ENCODE measurements at regions not wholly inside any gene's neighbourhood (a gene's known extent, or its start where the extent isn't known, plus 50 kb on each side); places are given as distances from the start of the nearest gene placed in this dataset.

- TF ChIP-seq, protein P1, sequence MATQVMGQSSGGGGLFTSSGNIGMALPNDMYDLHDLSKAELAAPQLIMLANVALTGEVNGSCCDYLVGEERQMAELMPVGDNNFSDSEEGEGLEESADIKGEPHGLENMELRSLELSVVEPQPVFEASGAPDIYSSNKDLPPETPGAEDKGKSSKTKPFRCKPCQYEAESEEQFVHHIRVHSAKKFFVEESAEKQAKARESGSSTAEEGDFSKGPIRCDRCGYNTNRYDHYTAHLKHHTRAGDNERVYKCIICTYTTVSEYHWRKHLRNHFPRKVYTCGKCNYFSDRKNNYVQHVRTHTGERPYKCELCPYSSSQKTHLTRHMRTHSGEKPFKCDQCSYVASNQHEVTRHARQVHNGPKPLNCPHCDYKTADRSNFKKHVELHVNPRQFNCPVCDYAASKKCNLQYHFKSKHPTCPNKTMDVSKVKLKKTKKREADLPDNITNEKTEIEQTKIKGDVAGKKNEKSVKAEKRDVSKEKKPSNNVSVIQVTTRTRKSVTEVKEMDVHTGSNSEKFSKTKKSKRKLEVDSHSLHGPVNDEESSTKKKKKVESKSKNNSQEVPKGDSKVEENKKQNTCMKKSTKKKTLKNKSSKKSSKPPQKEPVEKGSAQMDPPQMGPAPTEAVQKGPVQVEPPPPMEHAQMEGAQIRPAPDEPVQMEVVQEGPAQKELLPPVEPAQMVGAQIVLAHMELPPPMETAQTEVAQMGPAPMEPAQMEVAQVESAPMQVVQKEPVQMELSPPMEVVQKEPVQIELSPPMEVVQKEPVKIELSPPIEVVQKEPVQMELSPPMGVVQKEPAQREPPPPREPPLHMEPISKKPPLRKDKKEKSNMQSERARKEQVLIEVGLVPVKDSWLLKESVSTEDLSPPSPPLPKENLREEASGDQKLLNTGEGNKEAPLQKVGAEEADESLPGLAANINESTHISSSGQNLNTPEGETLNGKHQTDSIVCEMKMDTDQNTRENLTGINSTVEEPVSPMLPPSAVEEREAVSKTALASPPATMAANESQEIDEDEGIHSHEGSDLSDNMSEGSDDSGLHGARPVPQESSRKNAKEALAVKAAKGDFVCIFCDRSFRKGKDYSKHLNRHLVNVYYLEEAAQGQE (IDR thresholded peaks at IDR 0.05; ENCODE audit: low read depth, low read length) = no peak
- no peak for TF ChIP-seq TCF12 (IDR thresholded peaks at IDR 0.05)
- no peak for TF ChIP-seq MXI1 (IDR thresholded peaks at IDR 0.05; ENCODE audit: low read depth, low read length)
- TF ChIP-seq EZH2phosphoT487 (IDR thresholded peaks at IDR 0.05; ENCODE audit: borderline replicate concordance, low read depth) = no peak
These were observed 185.9 kb downstream of the FAT3 start (continued) for GRCh38 chr11:92410526-92410925.

DNA sequence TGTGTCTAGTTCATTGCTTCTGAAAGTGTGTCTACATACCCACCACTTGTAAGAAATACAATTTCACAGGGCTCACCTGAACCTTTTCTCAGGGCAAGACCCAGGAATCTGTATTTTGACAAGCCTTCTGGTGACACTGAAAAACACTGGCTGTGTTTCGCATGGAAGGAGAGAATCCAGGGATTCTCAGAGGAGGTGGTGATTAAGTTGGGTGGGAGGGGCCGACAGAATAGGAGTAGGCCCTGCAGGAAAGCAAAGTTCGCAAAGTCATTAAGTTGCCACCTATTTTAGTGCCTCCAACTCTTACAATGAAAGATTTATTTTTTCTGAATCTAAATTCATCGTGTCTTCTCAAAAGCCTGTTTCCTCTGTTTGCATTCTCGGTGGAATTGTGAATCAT is 186.8 kb downstream of the FAT3 start:
- no peak overlapping the region for H2AFZ ChIP-seq (ENCODE audit: low read depth)
- 79% methylated on average over 5 of the region's 5 CpGs for WGBS (ENCODE audit: low lambda C conversion rate)
- H4K20me1 ChIP-seq (ENCODE audit: insufficient read depth) = no peaks in the 10 kb centered on the region
- H3K36me3 ChIP-seq (replicated peaks in 1 of 2; ENCODE audit: control insufficient read depth in 1 of 2, insufficient read depth in 2 of 2, low read length in 1 of 2) = no peaks in the 10 kb centered on the region
- TF ChIP-seq MXI1 (IDR thresholded peaks at IDR 0.05; ENCODE audit: low read depth, low read length) (no peak), NRF1 (IDR thresholded peaks at IDR 0.05; ENCODE audit: low read depth, low read length) (no peak), FOXJ3 (CRISPR knock-in tag; IDR thresholded peaks at IDR 0.05) (no peak), GATA2 (CRISPR knock-in tag; IDR thresholded peaks at IDR 0.05) (no peak), SIN3A (IDR thresholded peaks at IDR 0.05; ENCODE audit: borderline replicate concordance, low read depth, low read length) (no peak), CTCF (IDR thresholded peaks at IDR 0.05) (no peak), RFX5 (IDR thresholded peaks at IDR 0.05; ENCODE audit: low read length) (no peak), MEF2A (IDR thresholded peaks at IDR 0.05; ENCODE audit: borderline replicate concordance, low read depth) (no peak), USF1 (IDR thresholded peaks at IDR 0.05; ENCODE audit: borderline replicate concordance, low read depth) (no peak), ELF1 (IDR thresholded peaks at IDR 0.05) (no peak), USF2 (IDR thresholded peaks at IDR 0.05; ENCODE audit: borderline replicate concordance, low read depth, low read length) (no peak), RAD21 (IDR thresholded peaks at IDR 0.05; ENCODE audit: low read length) (no peak), EP300 (IDR thresholded peaks at IDR 0.05; ENCODE audit: borderline replicate concordance in 1 of 2, low read depth in 1 of 2, low read length in 1 of 2) (no peak), TCF12 (IDR thresholded peaks at IDR 0.05) (no peak), GABPA (IDR thresholded peaks at IDR 0.05; ENCODE audit: low read depth) (no peak), EZH2phosphoT487 (IDR thresholded peaks at IDR 0.05; ENCODE audit: borderline replicate concordance, low read depth) (no peak)
- TF ChIP-seq, protein P2, sequence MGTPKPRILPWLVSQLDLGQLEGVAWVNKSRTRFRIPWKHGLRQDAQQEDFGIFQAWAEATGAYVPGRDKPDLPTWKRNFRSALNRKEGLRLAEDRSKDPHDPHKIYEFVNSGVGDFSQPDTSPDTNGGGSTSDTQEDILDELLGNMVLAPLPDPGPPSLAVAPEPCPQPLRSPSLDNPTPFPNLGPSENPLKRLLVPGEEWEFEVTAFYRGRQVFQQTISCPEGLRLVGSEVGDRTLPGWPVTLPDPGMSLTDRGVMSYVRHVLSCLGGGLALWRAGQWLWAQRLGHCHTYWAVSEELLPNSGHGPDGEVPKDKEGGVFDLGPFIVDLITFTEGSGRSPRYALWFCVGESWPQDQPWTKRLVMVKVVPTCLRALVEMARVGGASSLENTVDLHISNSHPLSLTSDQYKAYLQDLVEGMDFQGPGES (IDR thresholded peaks at IDR 0.05; ENCODE audit: low read depth, low read length) = no peak
- H3K4me3 ChIP-seq (ENCODE audit: low read depth in 2 of 2, low read length in 1 of 2) = no peak overlapping the region
- POLR2A ChIA-PET = no interaction called here
- no peak for DNase-seq
- no peaks in the 10 kb centered on the region for H3K4me1 ChIP-seq (ENCODE audit: control insufficient read depth in 1 of 2, insufficient read depth in 2 of 2, low read depth in 1 of 2, low read length in 1 of 2)
- no peaks in the 10 kb centered on the region for H3F3A ChIP-seq (replicated peaks; ENCODE audit: insufficient read depth)
- CTCF ChIA-PET = no interaction called here
- no peaks in the 10 kb centered on the region for H3K9me3 ChIP-seq
- no peak overlapping the region for H3K4me2 ChIP-seq
- H3K27me3 ChIP-seq (ENCODE audit: insufficient read depth) = no peaks in the 10 kb centered on the region
- H3K27ac ChIP-seq (ENCODE audit: low read depth in 2 of 2, low read length in 1 of 2) = no peak overlapping the region
- H3K9me2 ChIP-seq = no peaks in the 10 kb centered on the region
- no peaks in the 10 kb centered on the region for H3K79me2 ChIP-seq (ENCODE audit: insufficient read depth)
- H3K9ac ChIP-seq = no peak overlapping the region

Data from SK-N-SH (cell line).